HepG2 (cell line): ENCODE measurements at regions not wholly inside any gene's neighbourhood (a gene's known extent, or its start where the extent isn't known, plus 50 kb on each side); places are given as distances from the start of the nearest gene placed in this dataset.
"Not testable (repeated sequence)": the region's sequence is repeated elsewhere in the genome, so short reads cannot be mapped to it uniquely, and the experiment has no call there.

Experiments
- ATAC-seq: fragments of 200-7000 bp; cut with Tn5 transposase; 3 replicates; pipeline ENCODE4 v1.9.1; 2020; ENCODE audit warnings: mild to moderate bottlenecking, moderate library complexity
- BruUV-seq: library from RNA; stranded (reverse); fragments of 400-500 nt; replicated peaks from 2 replicates; lab custom pipeline; 2021; lab: Mats Ljungman, UMichigan
- CTCF ChIA-PET: fragments of 300-600 bp; formaldehyde crosslinking; extraction: SDS; loops from one replicate; lab custom pipeline; 2021; ENCODE audit warnings: low total read pairs, inconsistent platforms, low intra/inter-chr PET ratio; lab: Yijun Ruan, JAX
- POLR2A ChIA-PET: fragments of 350-600 bp; sonication (Branson Sonifier 250); formaldehyde crosslinking; loops from one replicate; lab custom pipeline; 2020; ENCODE audit warnings: antibody characterized with exemption, inconsistent platforms; lab: Yijun Ruan, JAX
- DNase-seq: peaks from one replicate; pipeline ENCODE4 v3.0.0-alpha.2; 2015; ENCODE audit warnings: low spot score
- FAIRE-seq: peaks from 3 replicates; lab custom pipeline; 2011; peaks lifted over from hg19 to GRCh38; lab: Jason Lieb, UNC
- H2AFZ ChIP-seq: one replicate; pipeline ENCODE4 v1.6.1; 2011; ENCODE audit warnings: low read length, inconsistent platforms
- H3K27ac ChIP-seq: fragments of 300-600 bp; 3 replicates; pipeline ENCODE4 v1.8.0; 2011; ENCODE audit warnings: mixed run types, mild to moderate bottlenecking, mixed read lengths, low read length, inconsistent platforms; ENCODE audit not compliant: insufficient read depth; ENCODE audit errors: extremely low read length
- H3K27me3 ChIP-seq, 2 experiments: fragments of 200-600 bp in 1 of 2; 2 replicates in 1 of 2; 3 replicates in 1 of 2; pipeline versions ENCODE4 v1.6.0 to v1.8.0; 2011; ENCODE audit warnings: low read length in 2 of 2, mild to moderate bottlenecking in 2 of 2, moderate library complexity in 2 of 2, inconsistent platforms in 1 of 2; ENCODE audit not compliant: insufficient read depth in 2 of 2, control insufficient read depth in 1 of 2
- H3K36me3 ChIP-seq, 2 experiments: fragments of 200-600 bp in 1 of 2; replicated peaks in 1 of 2; 2 replicates in 1 of 2; 3 replicates in 1 of 2; pipeline versions ENCODE4 v1.5.1 to v1.8.0; 2011; ENCODE audit warnings: low read length in 2 of 2, inconsistent platforms in 1 of 2; ENCODE audit not compliant: insufficient read depth in 2 of 2, control insufficient read depth in 1 of 2
- H3K4me1 ChIP-seq: 2 replicates; pipeline ENCODE4 v1.5.1; 2012; ENCODE audit warnings: low read length, inconsistent platforms; ENCODE audit not compliant: insufficient read depth
- H3K4me2 ChIP-seq: 2 replicates; pipeline ENCODE4 v1.6.0; 2011; ENCODE audit warnings: low read depth, low read length, inconsistent platforms
- H3K4me3 ChIP-seq, 3 experiments: fragments of 200-600 bp in 1 of 3; sonication (generic), shearing (Covaris generic) in 1 of 3; replicated peaks in 1 of 3; 2 replicates each; pipeline ENCODE4 v1.5.1; 2011 to 2016; ENCODE audit warnings: low read length in 3 of 3, inconsistent platforms in 2 of 3, low read depth in 2 of 3, mild to moderate bottlenecking in 2 of 3, control low read depth in 1 of 3, mixed read lengths in 1 of 3; ENCODE audit not compliant: insufficient read depth in 1 of 3
- H3K79me2 ChIP-seq: one replicate; pipeline ENCODE4 v1.6.1; 2011; ENCODE audit warnings: low read length, inconsistent platforms; ENCODE audit not compliant: insufficient read depth
- H3K9ac ChIP-seq: 2 replicates; pipeline ENCODE4 v1.6.0; 2011; ENCODE audit warnings: mild to moderate bottlenecking, low read depth, low read length, inconsistent platforms; ENCODE audit not compliant: insufficient read depth
- H3K9me3 ChIP-seq: 2 replicates; pipeline ENCODE4 v1.5.1; 2012; ENCODE audit warnings: mild to moderate bottlenecking, low read length
- H4K20me1 ChIP-seq: 2 replicates; pipeline ENCODE4 v1.6.0; 2011; ENCODE audit warnings: inconsistent platforms, mild to moderate bottlenecking, low read length, moderate library complexity; ENCODE audit not compliant: insufficient read depth
- FOXA3 ChIP-seq: IDR thresholded peaks from 2 replicates; pipeline ENCODE4 v1.6.1; 2016; ENCODE audit warnings: missing genetic modification reagents, missing compliant biosample characterization
- GFI1 ChIP-seq: sonication (generic); formaldehyde crosslinking; IDR thresholded peaks from 2 replicates; pipeline ENCODE4 v1.5.0; 2020; ENCODE audit warnings: missing genetic modification reagents, mild to moderate bottlenecking, borderline replicate concordance
- ISL2 ChIP-seq: sonication (generic); formaldehyde crosslinking; IDR thresholded peaks from 2 replicates; pipeline ENCODE4 v1.5.0; 2020; ENCODE audit warnings: missing genetic modification reagents
- ONECUT2 ChIP-seq: sonication (generic); formaldehyde crosslinking; IDR thresholded peaks from 2 replicates; pipeline ENCODE4 v1.4.0; 2020; ENCODE audit warnings: missing genetic modification reagents
- RERE ChIP-seq: IDR thresholded peaks from 2 replicates; pipeline ENCODE4 v1.6.1; 2016; ENCODE audit warnings: low read depth, missing genetic modification reagents, missing compliant biosample characterization
- SOX13 ChIP-seq, 3 experiments: fragments of 450-650 bp in 1 of 3; sonication (generic) in 1 of 3; formaldehyde crosslinking in 1 of 3; IDR thresholded peaks in 2 of 3; conservative IDR thresholded peaks in 1 of 3; 2 replicates each; pipeline versions ENCODE4 v1.5.0 to v1.6.1; 2016 to 2020; ENCODE audit warnings: antibody characterized with exemption in 1 of 3, mild to moderate bottlenecking in 1 of 3, missing compliant biosample characterization in 1 of 3, missing genetic modification reagents in 1 of 3, moderate library complexity in 1 of 3
- ZNF362 ChIP-seq: sonication (generic); formaldehyde crosslinking; IDR thresholded peaks from 2 replicates; pipeline ENCODE4 v1.4.0; 2020; ENCODE audit warnings: missing genetic modification reagents, mild to moderate bottlenecking, borderline replicate concordance
- WGBS: methylation state at CpG from one replicate; pipeline ENCODE4 v1.1.6; 2017; ENCODE audit warnings: low lambda C conversion rate; 5-methylcytosine and 5-hydroxymethylcytosine counted together
- in situ Hi-C: cut with HindIII; loops from 2 replicates; pipeline ENCODE4 v1.10.0; 2017; ENCODE audit warnings: low pct_unique_long_range_greater_than_20kb; ENCODE audit not compliant: extremely low pct_ligation_motif_present
- intact Hi-C: fragments of 100-400 bp; cut with micrococcal nuclease; formaldehyde crosslinking; loops from one replicate; pipeline ENCODE4 v1.10.0; 2022; ENCODE audit not compliant: unreplicated experiment

- DNase-seq, result peak; percentile 9
- in situ Hi-C loops; H4K20me1 ChIP-seq; BruUV-seq; POLR2A ChIA-PET; H3K4me2 ChIP-seq; H3K4me1 ChIP-seq; H3K9ac ChIP-seq; ATAC-seq; TF ChIP-seq SOX13 (IDR thresholded peaks at IDR 0.05): not testable (repeated sequence)
- TF ChIP-seq ZNF362 (CRISPR knock-in tag), result peak; percentile 30; the same call in 1 of the 2 replicates
- 0 out of 2 replicates have a peak, but pooled peaks have one; percentile 14 for TF ChIP-seq RERE
- 0 out of 4 replicates have a peak, but pooled peaks of 1 of the 2 experiments have one; percentile 16 for TF ChIP-seq SOX13 (CRISPR knock-in tag; conservative IDR thresholded peaks at IDR 0.05 in 1 of 2, IDR thresholded peaks at IDR 0.05 in 1 of 2)
- 0 out of 2 replicates have a peak, but pooled peaks have one; percentile 23 for TF ChIP-seq GFI1 (CRISPR knock-in tag)
- TF ChIP-seq ISL2 (CRISPR knock-in tag), result peak; percentile 59; the same call in 1 of the 2 replicates
- TF ChIP-seq FOXA3 (CRISPR knock-in tag), result 0 out of 2 replicates have a peak, but pooled peaks have one; percentile 8
- peak; percentile 67; the same call in 1 of the 2 replicates for TF ChIP-seq ONECUT2 (CRISPR knock-in tag)
- TF ChIP-seq, all 625 proteins: peak for 7; not testable (repeated sequence) for 618
- H3K27me3 ChIP-seq, FAIRE-seq, H3K79me2 ChIP-seq, CTCF ChIA-PET, intact Hi-C loops, H3K4me3 ChIP-seq, H3K36me3 ChIP-seq, H2AFZ ChIP-seq, H3K27ac ChIP-seq, H3K9me3 ChIP-seq: not testable (repeated sequence)
- 1% methylated on average over 5 of the region's 5 CpGs for WGBS
Observed at GRCh38 chr5:104852099-104852498, 1289.5 kb upstream of the NUDT12 start.
